GM18502 (cell line): ENCODE measurements at regions not wholly inside any gene's neighbourhood (a gene's known extent, or its start where the extent isn't known, plus 50 kb on each side); places are given as distances from the start of the nearest gene placed in this dataset.

Source experiments
- ATAC-seq: cut with Tn5 transposase; IDR thresholded peaks from one replicate; pipeline ENCODE4 v1.9.1; 2021; ENCODE audit warnings: mild to moderate bottlenecking; ENCODE audit not compliant: unreplicated experiment, poor library complexity

DNA sequence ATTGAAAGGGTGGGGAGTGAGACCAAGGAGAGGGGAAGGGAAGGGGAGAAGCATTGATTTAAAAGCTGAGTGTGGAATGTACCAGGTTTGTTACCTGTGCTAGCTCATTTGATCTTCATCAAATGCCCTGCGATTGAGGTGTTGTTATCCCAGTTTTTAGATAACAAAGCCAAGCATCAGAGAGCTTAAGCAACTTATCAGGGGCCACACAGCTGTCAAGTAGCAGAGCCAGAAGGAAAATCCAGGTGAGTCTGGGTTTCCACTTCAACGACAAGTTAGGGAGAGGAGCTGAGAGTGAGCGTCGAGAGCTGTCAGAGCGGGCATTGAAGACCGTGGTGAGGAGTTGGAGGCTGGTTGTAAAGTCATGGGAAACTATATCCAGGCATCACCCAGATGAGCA, 146.9 kb upstream of the IRF2BP2 start:
- no peak for ATAC-seq

DNA sequence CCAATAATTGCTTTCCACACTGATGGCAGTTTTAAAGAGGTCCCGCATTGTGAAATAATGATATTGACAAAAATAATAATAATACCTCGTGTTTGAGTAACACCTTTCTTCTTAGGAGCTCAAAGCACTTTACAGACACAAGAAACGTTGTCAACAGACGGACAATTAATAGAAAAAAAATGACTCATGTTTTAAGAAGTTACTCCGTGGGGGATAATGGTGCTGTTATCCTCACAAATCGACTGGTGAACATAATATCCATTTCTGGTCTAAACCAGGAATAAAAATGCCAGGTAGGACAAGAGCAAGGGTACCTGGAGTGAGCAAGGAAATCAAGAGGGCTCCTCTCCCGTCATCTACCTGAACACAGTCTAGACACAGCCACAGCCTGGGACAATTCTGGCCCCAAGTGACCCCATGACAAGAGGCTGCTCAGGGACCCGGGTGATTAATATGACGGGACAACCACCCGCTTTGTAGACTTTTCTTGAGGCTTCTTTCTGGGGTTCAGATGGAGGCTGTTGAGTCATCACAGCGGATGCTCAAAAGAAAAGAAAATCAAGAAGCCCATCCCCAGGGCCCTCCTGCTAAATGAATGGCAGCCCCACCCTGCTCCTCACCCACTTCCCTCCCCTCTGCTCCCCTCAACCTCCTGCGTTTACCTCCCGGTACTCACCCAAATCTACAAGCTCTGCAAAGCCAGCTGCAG, 146.2 kb upstream of the IRF2BP2 start:
- ATAC-seq = no peak

DNA sequence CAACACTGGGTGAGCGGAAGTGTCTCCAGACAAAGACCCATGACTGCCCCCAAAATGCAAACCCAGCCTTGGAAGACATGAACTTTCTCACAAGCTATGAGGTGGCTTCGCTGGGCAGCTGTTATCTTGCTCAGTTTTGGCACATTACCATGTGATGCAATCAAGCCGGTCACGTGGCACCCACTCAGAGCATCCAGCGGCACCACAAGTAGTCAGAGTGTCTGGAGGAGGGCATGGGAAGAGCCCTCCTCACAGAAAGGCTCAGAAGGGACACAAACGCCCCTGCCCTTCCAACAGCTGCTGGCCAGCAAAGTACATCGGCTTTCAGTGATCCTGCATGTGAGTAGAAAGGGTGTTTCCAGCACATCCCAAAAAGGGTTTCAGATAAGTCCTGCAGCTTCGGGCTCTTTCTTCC, 145.5 kb upstream of the IRF2BP2 start:
- no peak for ATAC-seq

DNA sequence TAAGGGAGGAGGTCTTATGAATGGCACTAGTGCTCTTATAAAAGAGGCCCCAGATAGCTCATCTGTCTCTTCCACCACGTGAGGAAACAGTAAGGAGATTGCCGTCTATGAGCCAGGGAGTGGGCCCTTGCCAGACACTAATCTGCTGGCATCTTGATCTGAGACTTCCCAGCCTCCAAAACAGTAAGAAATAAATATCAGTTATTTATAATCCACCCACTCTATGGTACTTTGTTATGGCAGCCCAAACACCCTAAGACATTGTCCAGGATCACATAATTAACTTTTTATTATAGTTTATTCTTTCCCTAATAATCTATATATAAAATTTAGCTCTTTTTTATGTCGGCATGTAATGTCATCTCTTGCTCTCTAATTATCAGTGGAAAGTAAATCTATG, 144.0 kb upstream of the IRF2BP2 start:
- ATAC-seq = no peak

DNA sequence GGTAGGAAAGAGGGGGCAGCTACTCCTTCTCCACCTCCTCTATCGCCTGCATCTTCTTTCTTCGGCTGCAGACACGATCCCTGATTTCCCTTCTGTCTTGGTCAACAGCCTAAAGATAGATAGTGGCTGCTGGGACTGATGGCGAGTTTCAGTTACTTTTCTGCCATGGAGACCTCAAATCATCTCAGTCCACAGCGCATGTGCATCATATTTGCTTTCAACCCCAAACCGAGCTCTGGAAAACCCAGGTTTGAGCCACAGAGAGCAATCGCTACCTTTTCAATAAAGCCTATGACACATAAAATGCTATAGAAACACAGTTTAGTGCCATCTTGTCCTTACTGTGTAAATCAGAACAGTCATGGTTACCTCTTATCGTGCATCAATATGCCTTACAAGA, 142.9 kb upstream of the IRF2BP2 start:
- ATAC-seq = no peak

DNA sequence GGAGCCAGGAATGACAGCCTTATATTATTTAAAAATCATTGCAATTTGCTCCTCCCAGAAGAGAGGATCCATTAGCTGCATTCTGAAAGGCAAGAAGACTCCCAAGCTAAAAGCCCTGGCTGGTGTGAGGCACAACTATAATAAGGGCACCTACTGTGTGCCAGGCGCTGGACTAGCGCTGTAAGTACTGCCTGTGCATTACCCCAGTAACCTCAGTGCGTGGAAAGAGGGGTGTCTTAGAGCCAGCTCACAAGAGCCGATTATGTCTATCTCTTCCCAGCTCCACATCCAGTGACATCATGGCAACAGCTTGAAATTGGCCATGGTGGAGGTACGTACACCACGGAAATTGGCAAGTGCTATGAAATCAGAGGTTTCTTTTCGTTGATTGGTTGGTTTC, 141.7 kb upstream of the IRF2BP2 start:
- no peak for ATAC-seq

DNA sequence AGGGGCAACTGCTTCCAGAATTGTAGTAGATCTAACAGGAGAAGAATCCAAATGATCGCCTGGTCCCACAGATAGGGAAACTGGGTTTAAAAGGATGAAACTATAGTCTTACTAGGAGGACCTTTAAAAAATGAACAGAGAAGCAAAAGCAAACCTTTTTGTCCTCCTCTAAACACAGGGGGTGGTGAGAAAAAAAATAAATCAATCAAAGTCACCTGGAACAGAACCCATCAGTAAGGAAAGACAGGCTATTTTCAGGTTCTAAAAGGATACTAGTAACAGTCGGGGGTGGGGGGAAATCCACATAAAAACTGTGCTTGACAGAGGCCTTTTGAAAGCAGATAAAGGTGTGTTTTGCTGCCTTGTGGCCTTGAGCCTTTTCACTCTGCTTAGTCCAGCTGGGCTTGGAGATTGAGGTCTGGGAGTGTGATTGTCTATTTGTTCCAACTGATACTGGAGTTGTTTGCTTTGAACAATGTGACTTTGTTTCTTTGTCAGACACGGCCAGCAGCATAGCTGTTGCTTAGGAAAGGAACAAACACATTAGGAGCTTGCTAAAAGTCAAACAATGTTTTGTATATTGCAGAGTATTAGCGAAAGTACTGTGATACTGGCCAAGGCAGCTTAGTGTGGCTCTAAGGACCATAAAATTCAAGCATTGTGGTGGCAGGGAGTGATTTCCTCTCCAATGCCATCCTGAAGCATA, 141.1 kb upstream of the IRF2BP2 start:
- ATAC-seq = no peak

DNA sequence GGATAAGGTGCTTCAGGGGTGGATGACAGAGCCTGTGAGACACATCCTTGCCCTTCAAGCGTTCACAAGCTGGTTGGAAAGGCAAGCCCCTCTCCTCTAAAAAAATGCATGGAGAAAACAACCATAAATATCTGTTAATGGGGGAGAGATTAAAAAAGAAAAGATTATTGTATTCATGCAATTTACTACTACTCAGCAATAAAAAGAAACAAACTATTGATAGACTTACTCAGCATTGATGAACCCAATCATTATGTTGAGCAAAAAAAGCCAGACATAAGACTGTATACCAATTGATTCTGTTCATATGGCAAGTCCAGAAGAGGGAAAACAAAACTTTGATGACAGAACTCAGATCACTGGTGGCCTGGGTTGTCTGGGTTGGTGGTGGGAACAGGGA, 138.7 kb upstream of the IRF2BP2 start:
- no peak for ATAC-seq

DNA sequence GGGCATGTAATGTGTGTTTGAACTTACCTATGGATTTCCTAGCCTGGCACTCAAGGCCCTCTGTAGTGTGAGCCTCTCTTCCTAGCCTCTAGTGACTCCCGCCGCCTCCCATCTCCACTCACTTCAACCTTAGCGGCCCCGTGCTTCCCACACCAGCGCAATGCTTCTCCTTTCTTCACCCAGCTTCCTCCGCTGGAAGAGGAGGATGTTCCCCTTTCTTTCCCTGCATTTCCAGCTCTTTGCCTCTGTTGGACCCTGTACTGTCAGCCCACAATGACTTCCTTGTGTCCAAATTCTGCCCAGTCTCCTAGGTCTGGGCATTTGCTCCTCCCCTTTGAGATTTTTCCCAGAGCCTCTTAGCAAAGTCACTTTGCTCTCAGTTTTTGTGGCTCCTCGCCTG, 138.1 kb upstream of the IRF2BP2 start:
- ATAC-seq = no peak

DNA sequence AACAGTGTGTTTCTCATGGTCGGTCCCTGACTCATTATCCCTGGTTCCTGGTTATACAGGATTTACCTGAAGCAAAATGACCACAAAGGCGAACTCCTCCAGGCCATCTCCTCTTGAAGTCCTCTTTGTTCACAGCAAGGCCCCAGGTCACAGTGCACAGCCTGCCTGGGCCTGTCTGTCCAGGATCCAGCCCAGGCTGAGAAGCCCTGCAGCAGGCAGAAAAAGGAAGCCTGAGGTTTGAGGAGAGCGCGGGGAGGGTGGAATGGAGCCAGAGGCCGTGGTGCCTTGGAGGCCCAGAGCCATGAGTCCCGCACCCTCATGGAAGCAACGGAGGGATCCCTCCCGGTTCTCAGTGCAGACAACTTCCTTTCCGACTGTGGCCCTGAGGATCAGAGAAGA, 136.8 kb upstream of the IRF2BP2 start:
- ATAC-seq = no peak

DNA sequence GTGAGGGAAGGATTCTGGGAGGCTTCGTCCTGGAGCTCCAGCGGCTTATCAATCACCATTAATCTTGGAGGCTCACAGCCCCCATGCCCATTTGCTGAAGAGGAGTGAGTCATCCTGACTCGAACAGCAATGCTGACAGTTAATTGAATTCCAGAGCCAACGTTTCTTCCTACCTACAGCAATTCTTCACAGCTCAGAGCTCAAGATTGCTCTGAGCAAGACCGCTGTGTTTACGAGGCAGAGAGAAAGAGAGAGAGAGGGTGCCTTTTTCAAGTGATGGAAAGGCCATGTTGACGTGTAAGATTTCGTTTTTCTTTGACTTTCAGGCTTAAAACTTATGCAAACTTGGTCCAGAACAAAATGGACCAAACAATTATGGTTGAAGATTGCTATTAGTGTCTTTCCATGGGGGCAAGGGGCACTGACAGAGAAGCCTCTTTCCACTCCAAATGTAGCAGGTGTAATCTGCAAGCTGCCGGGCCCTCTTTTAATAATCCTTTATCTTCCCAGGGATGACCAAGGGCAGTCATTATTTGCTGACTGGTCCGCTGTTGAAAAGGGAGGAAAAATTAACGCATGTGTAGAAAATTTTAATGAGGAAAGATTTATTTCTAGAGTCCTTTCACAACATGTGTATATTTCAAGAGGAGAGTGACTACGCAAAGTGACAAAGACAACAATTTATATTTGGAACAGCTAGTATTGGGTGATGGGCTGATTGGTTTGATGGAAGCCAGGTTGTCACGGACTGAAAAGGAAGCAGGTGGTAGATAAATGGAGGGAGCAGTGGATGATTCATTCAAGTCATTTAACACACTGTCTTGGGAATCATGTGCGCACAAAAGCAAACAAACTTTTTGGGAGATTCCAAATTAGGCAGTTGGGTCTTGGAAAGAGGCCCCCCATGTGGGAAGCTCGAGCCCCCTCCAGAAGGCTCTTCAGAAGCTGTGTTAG, 136.1 kb upstream of the IRF2BP2 start:
- no peak for ATAC-seq

DNA sequence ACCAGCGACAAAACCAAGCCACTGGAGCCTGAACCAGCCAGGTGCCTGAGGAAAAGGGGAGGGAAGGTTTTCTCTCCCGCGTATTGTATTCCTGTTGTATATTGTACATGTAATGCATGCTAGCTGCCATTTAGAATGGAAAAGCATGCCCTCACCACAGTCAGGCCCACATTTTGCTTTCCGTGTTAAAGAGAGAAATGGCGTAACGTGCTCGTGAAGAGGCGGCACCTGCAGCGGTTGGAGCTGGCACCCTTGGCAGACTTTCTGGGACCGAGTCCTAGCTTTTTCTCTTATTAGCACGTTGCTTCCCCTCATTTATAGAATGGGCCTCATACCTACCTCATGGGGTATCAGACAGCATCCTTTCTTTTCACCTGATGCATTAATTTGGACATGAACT, 135.3 kb upstream of the IRF2BP2 start:
- no peak for ATAC-seq

DNA sequence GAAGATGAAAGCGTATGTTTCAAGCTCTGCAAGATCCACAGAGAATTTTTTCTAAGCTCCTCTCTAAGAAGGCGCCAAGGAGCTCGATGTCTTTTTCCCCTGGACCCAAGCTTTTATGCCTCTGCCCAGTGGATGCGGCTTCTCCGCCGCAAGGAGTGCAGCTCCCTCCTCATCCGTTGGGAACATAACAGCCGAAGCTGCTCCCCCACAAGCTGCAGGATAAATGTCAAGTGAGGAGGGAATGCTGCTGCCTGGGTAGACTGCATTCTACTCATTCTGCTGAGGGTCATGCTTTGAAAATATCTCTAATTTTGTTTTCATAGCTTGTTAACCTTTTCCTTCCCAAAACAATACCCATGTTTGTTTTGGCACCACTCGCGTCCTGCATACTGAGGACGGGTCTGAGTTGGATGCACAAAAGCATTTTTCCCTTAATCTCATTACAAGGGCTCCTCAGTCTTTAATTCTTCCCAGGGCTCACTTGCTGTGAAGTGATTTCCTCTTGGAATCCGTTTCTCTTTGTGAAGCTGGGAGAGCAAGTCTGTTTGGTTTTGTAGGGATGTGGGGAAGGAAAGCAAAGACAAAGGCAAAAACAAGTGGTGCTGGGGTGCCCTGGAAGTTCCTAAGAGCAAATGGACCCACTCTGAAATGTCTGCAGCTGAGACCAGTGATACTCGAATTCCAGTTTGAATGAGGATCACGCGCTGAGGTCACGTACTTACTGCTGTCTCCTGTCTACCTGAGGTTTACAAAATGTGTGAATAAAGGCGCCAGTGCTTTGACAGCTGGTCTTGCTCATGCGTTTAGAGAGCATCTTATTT, 134.0 kb upstream of the IRF2BP2 start:
- no peak for ATAC-seq

DNA sequence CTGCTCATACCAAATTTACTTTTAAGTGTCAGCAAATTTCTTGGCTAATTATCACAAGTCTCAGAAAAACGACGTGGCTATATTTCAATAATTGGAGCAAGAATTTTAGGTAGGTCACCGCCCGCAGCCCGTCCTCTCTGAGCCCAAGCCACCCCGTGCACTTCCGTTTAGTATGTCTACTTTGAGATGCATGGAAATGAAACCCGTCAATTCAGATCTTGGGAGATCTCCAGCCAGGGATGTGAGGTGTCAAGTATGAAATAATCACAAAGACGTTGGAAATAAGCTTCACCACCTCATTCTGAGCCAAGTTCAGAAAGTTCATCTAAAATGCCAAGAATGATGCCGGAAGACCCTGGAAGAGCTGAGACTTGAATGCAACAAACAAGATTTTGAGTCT, 132.6 kb upstream of the IRF2BP2 start:
- ATAC-seq = no peak

DNA sequence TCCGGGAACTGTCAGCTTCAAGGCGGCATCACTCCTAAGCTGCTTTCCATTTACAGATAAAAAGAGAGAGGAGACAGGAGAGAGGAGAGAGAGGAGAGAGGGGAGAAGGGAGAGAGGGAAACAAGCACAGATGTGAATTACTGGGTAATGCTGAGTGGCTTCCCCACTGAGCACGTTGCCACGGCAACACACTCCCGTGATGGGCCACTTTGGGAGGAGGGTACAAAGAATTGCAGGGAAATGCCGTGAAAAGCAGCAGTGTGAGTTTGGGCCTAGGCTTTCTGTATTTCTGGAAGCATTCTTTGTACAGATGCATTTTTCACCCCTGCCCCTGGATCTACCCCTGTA, 128.0 kb upstream of the IRF2BP2 start:
- ATAC-seq = no peak

DNA sequence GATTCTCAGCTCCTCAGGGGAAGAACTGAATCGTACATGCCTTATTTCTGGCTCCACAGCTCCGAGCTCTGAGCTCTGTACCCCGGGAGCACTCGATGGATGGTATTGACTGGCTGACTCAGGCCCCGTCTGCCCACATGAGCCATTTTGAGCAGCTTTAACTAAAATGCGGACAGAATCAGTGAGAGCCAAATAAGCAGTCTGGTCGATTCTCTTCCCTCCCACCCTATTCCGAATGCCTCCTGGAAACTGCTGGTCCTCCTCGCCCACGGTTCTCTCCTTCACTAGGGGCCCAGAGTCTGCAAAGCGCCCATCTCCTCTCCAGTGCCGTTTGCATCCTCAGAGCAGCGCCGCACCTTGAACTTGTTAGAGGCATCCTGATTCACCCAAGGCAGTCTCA, 125.9 kb upstream of the IRF2BP2 start:
- ATAC-seq = no peak

DNA sequence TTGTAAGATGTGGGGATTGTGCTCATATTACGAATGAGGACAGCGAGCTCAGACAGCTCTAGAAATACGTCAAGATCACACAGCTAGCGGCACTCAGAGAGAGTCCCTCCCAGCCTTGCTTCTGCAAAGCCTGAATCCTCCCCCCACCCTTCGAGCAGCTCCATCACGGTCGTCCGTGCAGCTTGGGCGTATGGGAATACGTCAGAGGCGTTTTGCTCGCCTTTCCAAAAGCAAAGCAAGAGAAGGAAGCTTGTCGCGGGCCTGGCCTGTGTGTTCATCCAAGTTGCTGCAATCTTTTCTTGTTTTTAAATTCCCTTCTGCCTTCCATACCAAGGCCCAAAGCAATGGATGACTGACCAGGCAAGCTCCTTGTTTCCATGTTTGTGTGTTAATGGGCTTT, 125.5 kb upstream of the IRF2BP2 start:
- ATAC-seq = no peak

DNA sequence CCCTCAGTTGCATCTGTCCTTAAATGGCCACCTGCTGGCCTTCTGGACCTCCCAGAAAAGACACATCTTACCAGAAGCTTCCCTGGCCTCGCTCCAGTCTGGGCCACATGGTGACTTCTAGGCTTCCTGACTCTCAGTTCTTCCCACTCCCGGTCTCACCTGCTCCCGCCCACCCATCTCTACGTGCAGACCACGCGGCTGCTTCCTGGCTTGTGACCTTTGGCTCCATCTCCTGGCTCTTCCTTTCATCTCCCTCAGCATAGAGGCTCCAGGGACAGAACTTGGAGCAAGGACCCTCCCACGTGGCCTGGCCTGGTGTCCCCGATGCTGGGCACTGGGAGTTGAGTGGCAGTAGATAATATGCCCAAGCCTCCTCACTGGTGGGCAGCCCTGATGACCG, 124.9 kb upstream of the IRF2BP2 start:
- ATAC-seq = no peak

DNA sequence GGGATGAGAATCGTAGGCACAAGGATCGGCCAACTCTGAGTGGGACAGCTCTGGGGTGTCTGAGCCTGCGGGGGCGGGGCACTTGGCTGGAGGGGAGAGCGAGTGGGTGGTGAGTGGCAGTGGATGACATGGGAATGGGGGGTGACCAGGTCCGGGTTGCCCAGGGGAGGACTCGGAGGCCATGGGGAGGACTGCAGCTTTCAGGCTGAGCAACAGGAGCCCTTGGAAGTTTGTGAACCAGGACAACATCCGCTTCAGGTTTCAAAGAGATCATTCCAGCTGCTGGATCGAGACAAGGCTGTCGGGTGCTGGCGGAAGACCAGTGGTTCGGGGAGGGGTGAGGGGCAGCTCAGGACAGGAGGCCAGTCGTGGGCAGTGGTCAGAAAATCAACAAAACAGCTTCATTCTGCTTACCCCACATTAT, 124.4 kb upstream of the IRF2BP2 start:
- ATAC-seq = no peak

DNA sequence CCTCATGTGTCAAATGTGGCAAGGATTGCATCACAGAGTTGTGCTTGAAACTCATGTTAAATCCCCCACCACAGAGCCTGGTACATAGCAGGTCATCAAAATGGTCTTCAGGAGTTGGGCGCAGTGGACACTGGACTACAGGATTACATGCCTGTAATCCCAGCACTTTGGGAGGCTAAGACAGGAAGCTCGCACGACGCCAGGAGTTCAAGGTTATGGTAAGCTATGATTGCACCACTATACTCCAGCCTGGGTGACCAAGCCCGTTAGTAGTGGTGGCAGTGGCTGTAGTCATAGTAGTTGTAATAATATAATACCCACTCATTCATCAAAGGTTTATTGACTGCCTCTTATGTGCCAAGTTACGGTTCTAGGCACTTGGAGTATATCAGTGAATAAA, 123.4 kb upstream of the IRF2BP2 start:
- no peak for ATAC-seq
